H1 (cell line): ENCODE measurements at regions not wholly inside any gene's neighbourhood (a gene's known extent, or its start where the extent isn't known, plus 50 kb on each side); places are given as distances from the start of the nearest gene placed in this dataset.
A peak's percentile ranks its signal among the peaks of the same experiment; 100 is the strongest.
"Not testable (repeated sequence)": the region's sequence is repeated elsewhere in the genome, so short reads cannot be mapped to it uniquely, and the experiment has no call there.

Experiments
- CTCF ChIA-PET: fragments of 300-600 bp; sonication (Branson Sonifier 250); formaldehyde crosslinking; loops from one replicate; lab custom pipeline; 2021; ENCODE audit not compliant: partially characterized antibody; lab: Charles Lee
- POLR2A ChIA-PET: fragments of 300-600 bp; sonication (Branson Sonifier 250); formaldehyde crosslinking; loops from one replicate; lab custom pipeline; 2021; ENCODE audit warnings: inconsistent platforms; ENCODE audit not compliant: partially characterized antibody; lab: Charles Lee
- DNase-seq, 2 experiments: peaks; one replicate each; pipeline versions ENCODE4 v3.0.0 to v3.0.0-alpha.2; 2010 to 2022; ENCODE audit warnings: low spot score in 2 of 2, low read depth in 1 of 2, mixed read lengths in 1 of 2
- FAIRE-seq: peaks from 2 replicates; lab custom pipeline; 2011; peaks lifted over from hg19 to GRCh38; lab: Jason Lieb, UNC
- H2AFZ ChIP-seq: 2 replicates; pipeline ENCODE4 v1.8.1; 2012; ENCODE audit warnings: low read length, inconsistent platforms
- H2AK5ac ChIP-seq: 2 replicates; pipeline ENCODE4 v1.6.1; 2013; ENCODE audit warnings: low read depth, low read length
- H2BK120ac ChIP-seq: replicated peaks from 2 replicates; pipeline ENCODE3; 2013; ENCODE audit warnings: low read depth, low read length, inconsistent platforms
- H2BK12ac ChIP-seq: 2 replicates; pipeline ENCODE4 v1.6.1; 2013; ENCODE audit warnings: low read depth, low read length
- H2BK15ac ChIP-seq: 2 replicates; pipeline ENCODE4 v1.6.1; 2013; ENCODE audit warnings: low read length
- H2BK20ac ChIP-seq: 2 replicates; pipeline ENCODE4 v1.6.1; 2013; ENCODE audit warnings: low read length
- H2BK5ac ChIP-seq: 2 replicates; pipeline ENCODE4 v1.6.1; 2013; ENCODE audit warnings: low read depth, low read length
- H3K14ac ChIP-seq: 2 replicates; pipeline ENCODE4 v1.6.1; 2013; ENCODE audit warnings: inconsistent platforms; ENCODE audit not compliant: insufficient read length
- H3K18ac ChIP-seq: 2 replicates; pipeline ENCODE4 v1.6.1; 2013; ENCODE audit warnings: low read length; ENCODE audit errors: extremely low read depth
- H3K23ac ChIP-seq: 2 replicates; pipeline ENCODE4 v1.6.1; 2013; ENCODE audit warnings: inconsistent platforms; ENCODE audit not compliant: insufficient read length
- H3K23me2 ChIP-seq: 2 replicates; pipeline ENCODE4 v1.6.1; 2013; ENCODE audit warnings: low read depth, low read length
- H3K27ac ChIP-seq: 2 replicates; pipeline ENCODE4 v1.6.1; 2011; ENCODE audit warnings: low read depth, low read length, inconsistent platforms
- H3K27me3 ChIP-seq, 4 experiments: replicated peaks in 1 of 4; 1 replicate in 1 of 4; 2 replicates in 3 of 4; pipeline versions ENCODE4 v1.6.1 to v1.8.1; 2011 to 2013; ENCODE audit warnings: low read length in 3 of 4, mild to moderate bottlenecking in 3 of 4, inconsistent platforms in 2 of 4, mixed read lengths in 2 of 4, moderate library complexity in 1 of 4; ENCODE audit not compliant: control insufficient read depth in 3 of 4, insufficient read depth in 3 of 4; ENCODE audit errors: extremely low read depth in 1 of 4
- H3K36me3 ChIP-seq, 4 experiments: 2 replicates each; pipeline versions ENCODE4 v1.6.1 to v1.8.1; 2011 to 2013; ENCODE audit warnings: mild to moderate bottlenecking in 4 of 4, low read length in 3 of 4, moderate library complexity in 2 of 4, control low read depth in 1 of 4, inconsistent platforms in 1 of 4; ENCODE audit not compliant: insufficient read depth in 4 of 4, control insufficient read depth in 2 of 4
- H3K4ac ChIP-seq: replicated peaks from 2 replicates; pipeline ENCODE3; 2013; ENCODE audit warnings: low read length, low read depth, mixed read lengths, inconsistent platforms; ENCODE audit not compliant: insufficient read length
- H3K4me1 ChIP-seq, 4 experiments: replicated peaks in 1 of 4; 1 replicate in 1 of 4; 2 replicates in 3 of 4; pipeline versions ENCODE4 v1.6.1 to v1.8.1; 2011 to 2013; ENCODE audit warnings: low read length in 3 of 4, inconsistent platforms in 2 of 4, mixed read lengths in 1 of 4; ENCODE audit not compliant: insufficient read depth in 4 of 4, control insufficient read depth in 3 of 4
- H3K4me2 ChIP-seq, 2 experiments: 2 replicates each; pipeline versions ENCODE4 v1.6.1 to v1.8.1; 2011 to 2013; ENCODE audit warnings: low read depth in 2 of 2, low read length in 2 of 2, control low read depth in 1 of 2, inconsistent platforms in 1 of 2, mild to moderate bottlenecking in 1 of 2; ENCODE audit not compliant: insufficient read depth in 1 of 2
- H3K4me3 ChIP-seq, 4 experiments: fragments of 200-600, 300-600 bp in 1 of 4; sonication (generic), shearing (Covaris generic), sonication (Bioruptor Twin) in 1 of 4; 2 replicates each; pipeline versions ENCODE4 v1.5.1 to v1.8.1; 2011 to 2016; ENCODE audit warnings: low read length in 4 of 4, low read depth in 3 of 4, control low read depth in 2 of 4, inconsistent platforms in 2 of 4, mild to moderate bottlenecking in 2 of 4, mixed read lengths in 1 of 4, moderate library complexity in 1 of 4; ENCODE audit not compliant: insufficient read depth in 2 of 4; ENCODE audit errors: extremely low read depth in 1 of 4
- H3K56ac ChIP-seq: replicated peaks from 2 replicates; pipeline ENCODE3; 2013; ENCODE audit warnings: low read depth, mild to moderate bottlenecking, mixed read lengths, low read length, inconsistent platforms; ENCODE audit not compliant: insufficient read length
- H3K79me1 ChIP-seq: 2 replicates; pipeline ENCODE4 v1.6.1; 2013; ENCODE audit warnings: low read depth, low read length, control low read depth
- H3K79me2 ChIP-seq, 2 experiments: 2 replicates each; pipeline versions ENCODE4 v1.6.1 to v1.8.1; 2012 to 2013; ENCODE audit warnings: low read length in 2 of 2, mild to moderate bottlenecking in 2 of 2, inconsistent platforms in 1 of 2; ENCODE audit not compliant: insufficient read depth in 2 of 2, control insufficient read depth in 1 of 2
- H3K9ac ChIP-seq, 4 experiments: replicated peaks in 1 of 4; 1 replicate in 1 of 4; 2 replicates in 3 of 4; pipeline versions ENCODE4 v1.6.1 to v1.8.1; 2011 to 2013; ENCODE audit warnings: low read depth in 3 of 4, low read length in 3 of 4, control low read depth in 2 of 4, mild to moderate bottlenecking in 2 of 4, moderate library complexity in 2 of 4, inconsistent platforms in 1 of 4; ENCODE audit errors: extremely low read depth in 1 of 4
- H3K9me3 ChIP-seq, 2 experiments: 2 replicates each; pipeline versions ENCODE4 v1.6.1 to v1.8.1; 2012 to 2013; ENCODE audit warnings: mild to moderate bottlenecking in 2 of 2, moderate library complexity in 2 of 2, control low read depth in 1 of 2, inconsistent platforms in 1 of 2, low read depth in 1 of 2, low read length in 1 of 2, mixed read lengths in 1 of 2; ENCODE audit not compliant: insufficient read depth in 2 of 2
- H4K20me1 ChIP-seq, 2 experiments: replicated peaks in 1 of 2; 2 replicates each; pipeline versions ENCODE3 to v1.8.1; 2011 to 2013; ENCODE audit warnings: inconsistent platforms in 2 of 2, low read length in 2 of 2, mild to moderate bottlenecking in 1 of 2; ENCODE audit not compliant: insufficient read depth in 2 of 2, control insufficient read depth in 1 of 2
- H4K5ac ChIP-seq: 2 replicates; pipeline ENCODE4 v1.6.1; 2013; ENCODE audit warnings: low read length, low read depth, mixed read lengths, inconsistent platforms; ENCODE audit not compliant: insufficient read length
- H4K8ac ChIP-seq: 2 replicates; pipeline ENCODE4 v1.8.0; 2013; ENCODE audit warnings: mild to moderate bottlenecking, moderate library complexity, low read length, inconsistent platforms; ENCODE audit not compliant: insufficient read depth; ENCODE audit errors: extremely low read depth
- H4K91ac ChIP-seq: replicated peaks from 2 replicates; pipeline ENCODE3; 2013; ENCODE audit warnings: low read length, mixed read lengths, inconsistent platforms; ENCODE audit not compliant: insufficient read length
- WGBS, 2 experiments: shearing (Covaris generic) in 1 of 2; methylation state at CpG; one replicate each; pipeline versions ENCODE4 v1.1.6 to v1.1.7; 2013 to 2015; ENCODE audit warnings: low lambda C conversion rate in 2 of 2, mixed read lengths in 2 of 2, inconsistent platforms in 1 of 2, low coverage in 1 of 2, missing lambda C conversion rate in 1 of 2; ENCODE audit not compliant: insufficient replicate concordance in 2 of 2, insufficient coverage in 1 of 2, insufficient read length in 1 of 2; ENCODE audit errors: extremely low coverage in 1 of 2, missing lambda C conversion rate in 1 of 2; 5-methylcytosine and 5-hydroxymethylcytosine counted together

DNA sequence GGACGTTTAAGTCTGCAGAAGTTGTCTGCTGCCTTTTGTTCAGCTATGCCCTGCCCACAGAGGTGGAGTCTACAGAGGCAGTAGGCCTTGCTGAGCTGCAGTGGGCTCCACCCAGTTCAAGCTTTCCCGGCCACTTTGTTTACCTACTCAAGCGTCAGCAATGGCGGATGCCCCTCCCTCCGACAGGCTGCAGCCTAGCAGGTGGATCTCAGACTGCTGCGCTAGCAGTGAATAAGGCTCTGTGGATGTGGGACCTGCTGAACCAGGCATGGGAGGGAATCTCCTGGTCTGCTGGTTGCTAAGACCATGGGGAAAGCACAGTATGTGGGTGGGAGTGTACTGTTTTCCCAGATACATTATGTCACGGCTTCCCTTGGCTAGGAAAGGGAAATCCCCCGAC is 58.2 kb upstream of the N4BP1 start:
- peak overlapping the region; percentile 62; the same call in 1 of the 2 replicates for H4K8ac ChIP-seq
- not testable (repeated sequence) for H3K4me2 ChIP-seq, H3K18ac ChIP-seq, H3K36me3 ChIP-seq, H3K27me3 ChIP-seq, H3K4me1 ChIP-seq, H3K56ac ChIP-seq, H3K4me3 ChIP-seq, H3K9ac ChIP-seq, H2BK5ac ChIP-seq, DNase-seq, H2BK15ac ChIP-seq, H4K5ac ChIP-seq, H3K14ac ChIP-seq, H3K79me2 ChIP-seq, H3K27ac ChIP-seq, H2BK12ac ChIP-seq, H3K4ac ChIP-seq, FAIRE-seq, H4K20me1 ChIP-seq, H2BK120ac ChIP-seq, H3K23me2 ChIP-seq, H2AK5ac ChIP-seq, H2BK20ac ChIP-seq, H3K9me3 ChIP-seq, H2AFZ ChIP-seq, H3K23ac ChIP-seq, H3K79me1 ChIP-seq, H4K91ac ChIP-seq
- WGBS, 2 experiments: 86% methylated on average over 8 of the region's 8 CpGs; no CpG with 5 or more reads in 1 of the 2 experiments
- ChIA-PET CTCF (interaction anchor here (0.5 to 1.4 kb wide), 3 partner anchors 19 to 317 kb away, joined by 3 to 5 read pairs (median 3); no protein-coding TSS in a partner anchor), POLR2A (interaction anchor here (0.7 kb wide), 1 partner anchor 699 kb away, joined by 4 read pairs; no protein-coding TSS in a partner anchor)
